H9 (cell line): ENCODE measurements at regions not wholly inside any gene's neighbourhood (a gene's known extent, or its start where the extent isn't known, plus 50 kb on each side); places are given as distances from the start of the nearest gene placed in this dataset.

ENCODE experiments used
- DNase-seq: peaks from one replicate; pipeline ENCODE4 v3.0.0-alpha.2; 2017
- H2AFZ ChIP-seq: one replicate; pipeline ENCODE4 v1.6.1; 2013; ENCODE audit warnings: mild to moderate bottlenecking, low read length, control low read depth, moderate library complexity
- H2AK5ac ChIP-seq: 2 replicates; pipeline ENCODE4 v1.6.1; 2013; ENCODE audit warnings: low read length, control low read depth, mixed read lengths; ENCODE audit not compliant: insufficient read length
- H2BK120ac ChIP-seq: one replicate; pipeline ENCODE4 v1.6.1; 2013; ENCODE audit warnings: low read depth, mild to moderate bottlenecking, low read length, control low read depth, inconsistent platforms; ENCODE audit not compliant: poor library complexity, severe bottlenecking
- H2BK12ac ChIP-seq: 2 replicates; pipeline ENCODE4 v1.6.1; 2013; ENCODE audit warnings: low read length, control low read depth, mixed read lengths, low read depth; ENCODE audit not compliant: insufficient read length
- H2BK15ac ChIP-seq: 2 replicates; pipeline ENCODE4 v1.6.1; 2013; ENCODE audit warnings: low read depth, low read length, control low read depth
- H2BK20ac ChIP-seq: one replicate; pipeline ENCODE4 v1.6.1; 2013; ENCODE audit warnings: low read depth, mild to moderate bottlenecking, low read length, control low read depth, inconsistent platforms; ENCODE audit not compliant: poor library complexity, severe bottlenecking
- H2BK5ac ChIP-seq: 2 replicates; pipeline ENCODE4 v1.6.1; 2013; ENCODE audit warnings: low read length, control low read depth, mixed read lengths; ENCODE audit not compliant: insufficient read length
- H3K14ac ChIP-seq: 2 replicates; pipeline ENCODE4 v1.6.1; 2013; ENCODE audit warnings: low read length, control low read depth; ENCODE audit not compliant: insufficient read depth
- H3K18ac ChIP-seq: 2 replicates; pipeline ENCODE4 v1.6.1; 2013; ENCODE audit warnings: low read depth, mild to moderate bottlenecking, mixed read lengths, low read length, control low read depth; ENCODE audit not compliant: insufficient read length
- H3K23ac ChIP-seq: 2 replicates; pipeline ENCODE4 v1.6.1; 2013; ENCODE audit warnings: low read length, control low read depth, mixed read lengths, low read depth; ENCODE audit not compliant: insufficient read length
- H3K23me2 ChIP-seq: 2 replicates; pipeline ENCODE4 v1.6.1; 2013; ENCODE audit warnings: low read depth, mild to moderate bottlenecking, mixed read lengths, low read length, control low read depth; ENCODE audit not compliant: insufficient read length, poor library complexity, severe bottlenecking
- H3K27ac ChIP-seq: 2 replicates; pipeline ENCODE4 v1.5.1; 2013; ENCODE audit warnings: low read length, control low read depth, mixed read lengths, low read depth; ENCODE audit not compliant: insufficient read length
- H3K27me3 ChIP-seq: 2 replicates; pipeline ENCODE4 v1.6.1; 2013; ENCODE audit warnings: low read length, control low read depth, inconsistent platforms; ENCODE audit not compliant: insufficient read depth
- H3K4ac ChIP-seq: 2 replicates; pipeline ENCODE4 v1.6.1; 2013; ENCODE audit warnings: low read depth, mild to moderate bottlenecking, control low read depth, inconsistent platforms, low read length, moderate library complexity
- H3K4me1 ChIP-seq: 2 replicates; pipeline ENCODE4 v1.6.1; 2013; ENCODE audit warnings: low read length, control low read depth, inconsistent platforms; ENCODE audit not compliant: insufficient read depth
- H3K4me2 ChIP-seq: 2 replicates; pipeline ENCODE4 v1.6.1; 2013; ENCODE audit warnings: low read length, control low read depth, mixed read lengths; ENCODE audit not compliant: insufficient read length, insufficient read depth
- H3K56ac ChIP-seq: 2 replicates; pipeline ENCODE4 v1.6.1; 2013; ENCODE audit warnings: low read depth, mild to moderate bottlenecking, mixed read lengths, low read length, control low read depth; ENCODE audit not compliant: insufficient read length
- H3K79me1 ChIP-seq: 2 replicates; pipeline ENCODE4 v1.6.1; 2013; ENCODE audit warnings: low read depth, mild to moderate bottlenecking, moderate library complexity, low read length, control low read depth, inconsistent platforms; ENCODE audit not compliant: insufficient read depth, poor library complexity, severe bottlenecking
- H3K79me2 ChIP-seq: 2 replicates; pipeline ENCODE4 v1.6.1; 2013; ENCODE audit warnings: low read length, control low read depth, inconsistent platforms; ENCODE audit not compliant: insufficient read depth
- H3K9ac ChIP-seq: 2 replicates; pipeline ENCODE4 v1.6.1; 2013; ENCODE audit warnings: low read length, control low read depth, mixed read lengths; ENCODE audit not compliant: insufficient read length; ENCODE audit errors: extremely low read depth
- H3K9me3 ChIP-seq: one replicate; pipeline ENCODE4 v1.6.1; 2013; ENCODE audit warnings: low read depth, low read length, inconsistent platforms; ENCODE audit not compliant: control insufficient read depth
- H3T11ph ChIP-seq: one replicate; pipeline ENCODE4 v1.6.1; 2013; ENCODE audit warnings: mild to moderate bottlenecking, low read length, control low read depth, inconsistent platforms
- H4K20me1 ChIP-seq: one replicate; pipeline ENCODE4 v1.6.1; 2013; ENCODE audit not compliant: control insufficient read depth, insufficient read length, insufficient read depth
- H4K5ac ChIP-seq: 2 replicates; pipeline ENCODE4 v1.6.1; 2013; ENCODE audit warnings: low read depth, mild to moderate bottlenecking, mixed read lengths, low read length, control low read depth; ENCODE audit not compliant: insufficient read length
- H4K8ac ChIP-seq: replicated peaks from 2 replicates; pipeline ENCODE4 v1.6.1; 2013; ENCODE audit warnings: low read length, control low read depth, mixed read lengths, low read depth; ENCODE audit not compliant: insufficient read length
- H4K91ac ChIP-seq: 2 replicates; pipeline ENCODE4 v1.6.1; 2013; ENCODE audit warnings: low read depth, mild to moderate bottlenecking, moderate library complexity, mixed read lengths, low read length, control low read depth; ENCODE audit not compliant: insufficient read length
- H3K27ac Mint-ChIP-seq, 3 experiments: 2 replicates in 2 of 3; 3 replicates in 1 of 3; pipeline ENCODE4 v1.8.0; 2020 to 2021; ENCODE audit warnings: mixed read lengths in 3 of 3, mild to moderate bottlenecking in 1 of 3, moderate library complexity in 1 of 3
- H3K27me3 Mint-ChIP-seq: 2 replicates; pipeline ENCODE4 v1.8.0; 2021; ENCODE audit warnings: low read depth, mild to moderate bottlenecking, moderate library complexity, mixed read lengths
- H3K36me3 Mint-ChIP-seq, 3 experiments: 2 replicates in 2 of 3; 3 replicates in 1 of 3; pipeline ENCODE4 v1.8.0; 2020 to 2021; ENCODE audit warnings: low read depth in 3 of 3, mixed read lengths in 3 of 3; ENCODE audit not compliant: insufficient read depth in 1 of 3
- H3K4me1 Mint-ChIP-seq, 2 experiments: 2 replicates each; pipeline ENCODE4 v1.8.0; 2020; ENCODE audit warnings: mixed read lengths in 2 of 2
- H3K4me3 Mint-ChIP-seq, 2 experiments: 2 replicates in 1 of 2; 3 replicates in 1 of 2; pipeline ENCODE4 v1.8.0; 2020 to 2021; ENCODE audit warnings: mild to moderate bottlenecking in 2 of 2, mixed read lengths in 2 of 2, moderate library complexity in 1 of 2
- H3K9me3 Mint-ChIP-seq, 2 experiments: 2 replicates in 1 of 2; 3 replicates in 1 of 2; pipeline ENCODE4 v1.8.0; 2020; ENCODE audit warnings: mild to moderate bottlenecking in 2 of 2, mixed read lengths in 2 of 2, moderate library complexity in 1 of 2
- TF ChIP-seq, protein P1 (sequence below): fragments of 200-600 bp; sonication (generic); conservative IDR thresholded peaks from 3 replicates; pipeline ENCODE4 v1.8.0; 2021; ENCODE audit warnings: antibody characterized with exemption, mild to moderate bottlenecking

- Histone ChIP-seq H3K4me2 (no peak overlapping the region), H2BK5ac (no peak overlapping the region), H3K79me2 (no peaks in the 10 kb centered on the region), H2BK15ac (no peak overlapping the region), H3K23me2 (no peaks in the 10 kb centered on the region), H4K8ac (no peak overlapping the region), H2BK12ac (no peak overlapping the region), H3K9me3 (no peaks in the 10 kb centered on the region), H3T11ph (no peak overlapping the region), H3K14ac (no peak overlapping the region), H2BK20ac (no peak overlapping the region), H3K4me1 (no peaks in the 10 kb centered on the region; the same call in 1 of the 2 replicates), H2BK120ac (no peak overlapping the region), H3K4ac (no peak overlapping the region), H2AFZ (no peak overlapping the region), H3K79me1 (no peaks in the 10 kb centered on the region), H3K23ac (no peak overlapping the region), H3K27me3 (no peaks in the 10 kb centered on the region), H3K56ac (no peak overlapping the region), H3K9ac (no peak overlapping the region), H2AK5ac (no peak overlapping the region), H4K91ac (no peak overlapping the region), H4K20me1 (no peaks in the 10 kb centered on the region), H4K5ac (no peak overlapping the region), H3K27ac (no peak overlapping the region), H3K18ac (no peak overlapping the region)
- Mint-ChIP-seq H3K9me3 (peaks cover 0 to 4% of the 10 kb centered on the region in 2 experiments; a peak in 3 of 5 replicates), H3K4me1 (peaks cover 3 to 9% of the 10 kb centered on the region in 2 experiments; a peak in 2 of 4 replicates), H3K4me3 (no peak overlapping the region), H3K36me3 (peaks cover 3 to 9% (median 4%) of the 10 kb centered on the region in 3 experiments; a peak in 5 of 7 replicates), H3K27me3 (no peaks in the 10 kb centered on the region), H3K27ac (no peak overlapping the region)
- DNase-seq = no peak
- TF ChIP-seq, protein P1, sequence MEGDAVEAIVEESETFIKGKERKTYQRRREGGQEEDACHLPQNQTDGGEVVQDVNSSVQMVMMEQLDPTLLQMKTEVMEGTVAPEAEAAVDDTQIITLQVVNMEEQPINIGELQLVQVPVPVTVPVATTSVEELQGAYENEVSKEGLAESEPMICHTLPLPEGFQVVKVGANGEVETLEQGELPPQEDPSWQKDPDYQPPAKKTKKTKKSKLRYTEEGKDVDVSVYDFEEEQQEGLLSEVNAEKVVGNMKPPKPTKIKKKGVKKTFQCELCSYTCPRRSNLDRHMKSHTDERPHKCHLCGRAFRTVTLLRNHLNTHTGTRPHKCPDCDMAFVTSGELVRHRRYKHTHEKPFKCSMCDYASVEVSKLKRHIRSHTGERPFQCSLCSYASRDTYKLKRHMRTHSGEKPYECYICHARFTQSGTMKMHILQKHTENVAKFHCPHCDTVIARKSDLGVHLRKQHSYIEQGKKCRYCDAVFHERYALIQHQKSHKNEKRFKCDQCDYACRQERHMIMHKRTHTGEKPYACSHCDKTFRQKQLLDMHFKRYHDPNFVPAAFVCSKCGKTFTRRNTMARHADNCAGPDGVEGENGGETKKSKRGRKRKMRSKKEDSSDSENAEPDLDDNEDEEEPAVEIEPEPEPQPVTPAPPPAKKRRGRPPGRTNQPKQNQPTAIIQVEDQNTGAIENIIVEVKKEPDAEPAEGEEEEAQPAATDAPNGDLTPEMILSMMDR = no peak
These were observed 331.9 kb upstream of the GULP1 start for GRCh38 chr2:187959821-187960220.
